Caco-2 (cell line): ENCODE measurements at regions not wholly inside any gene's neighbourhood (a gene's known extent, or its start where the extent isn't known, plus 50 kb on each side); places are given as distances from the start of the nearest gene placed in this dataset.

Experiments
- BruUV-seq: library from RNA; stranded (reverse); fragments of 400-500 nt; replicated peaks from 2 replicates; lab custom pipeline; 2021; lab: Mats Ljungman, UMichigan
- CTCF ChIA-PET: fragments of 300-600 bp; sonication (Branson Sonifier 250); formaldehyde crosslinking; loops from one replicate; lab custom pipeline; 2022; ENCODE audit warnings: antibody characterized with exemption; lab: Charles Lee
- POLR2A ChIA-PET: fragments of 300-600 bp; sonication (Branson Sonifier 250); formaldehyde crosslinking; loops from one replicate; lab custom pipeline; 2022; ENCODE audit warnings: antibody characterized with exemption; lab: Charles Lee
- DNase-seq, 2 experiments: peaks; one replicate each; pipeline versions ENCODE4 v3.0.0 to v3.0.0-alpha.2; 2020 to 2022
- H3K27me3 ChIP-seq: replicated peaks from 2 replicates; pipeline ENCODE4 v1.6.0; 2011; ENCODE audit warnings: low read length; ENCODE audit not compliant: control insufficient read depth, insufficient read depth
- H3K36me3 ChIP-seq: 2 replicates; pipeline ENCODE4 v1.5.1; 2011; ENCODE audit warnings: low read length; ENCODE audit not compliant: control insufficient read depth, insufficient read depth
- H3K4me1 ChIP-seq: fragments of 250-450 bp; sonication (Bioruptor Pico); 2 replicates; pipeline ENCODE4 v1.5.1; 2020; ENCODE audit warnings: mild to moderate bottlenecking
- H3K4me3 ChIP-seq: 2 replicates; pipeline ENCODE4 v1.5.1; 2011; ENCODE audit warnings: low read depth, mild to moderate bottlenecking, control low read depth, low read length
- H3K9me3 ChIP-seq: fragments of 250-450 bp; sonication (Bioruptor Pico); 2 replicates; pipeline ENCODE4 v1.5.1; 2020; ENCODE audit warnings: mild to moderate bottlenecking, moderate library complexity
- H3K27ac Mint-ChIP-seq: one replicate; pipeline ENCODE4 v1.8.0; 2022; ENCODE audit warnings: mixed read lengths; ENCODE audit not compliant: unreplicated experiment
- H3K27me3 Mint-ChIP-seq: one replicate; pipeline ENCODE4 v1.8.0; 2022; ENCODE audit warnings: mixed read lengths; ENCODE audit not compliant: insufficient read depth, unreplicated experiment
- H3K36me3 Mint-ChIP-seq: one replicate; pipeline ENCODE4 v1.8.0; 2022; ENCODE audit warnings: mild to moderate bottlenecking, mixed read lengths; ENCODE audit not compliant: insufficient read depth, unreplicated experiment
- H3K4me1 Mint-ChIP-seq: one replicate; pipeline ENCODE4 v1.8.0; 2022; ENCODE audit warnings: low read depth, mixed read lengths; ENCODE audit not compliant: unreplicated experiment
- H3K4me3 Mint-ChIP-seq: one replicate; pipeline ENCODE4 v1.8.0; 2022; ENCODE audit warnings: mild to moderate bottlenecking, moderate library complexity, mixed read lengths; ENCODE audit not compliant: unreplicated experiment
- H3K9me3 Mint-ChIP-seq: one replicate; pipeline ENCODE4 v1.8.0; 2022; ENCODE audit warnings: mixed read lengths; ENCODE audit not compliant: unreplicated experiment
- CTCF ChIP-seq, 2 experiments: fragments of 200-600 bp in 1 of 2; IDR thresholded peaks; 1 replicate in 1 of 2; 2 replicates in 1 of 2; pipeline versions ENCODE4 v1.5.1 to v1.8.0; 2011 to 2022; ENCODE audit warnings: antibody characterized with exemption in 1 of 2, control low read depth in 1 of 2, inconsistent platforms in 1 of 2, low read depth in 1 of 2, low read length in 1 of 2, mild to moderate bottlenecking in 1 of 2, moderate library complexity in 1 of 2; ENCODE audit not compliant: insufficient read depth in 1 of 2, severe bottlenecking in 1 of 2, unreplicated experiment in 1 of 2
- intact Hi-C: fragments of 100-400 bp; cut with micrococcal nuclease; formaldehyde crosslinking; loops from one replicate; pipeline ENCODE4 v1.10.0; 2022; ENCODE audit not compliant: unreplicated experiment

GRCh38 chr2:234438305-234438977, 58.4 kb downstream of the ARL4C start:
- ChIA-PET CTCF (no interaction called here), POLR2A (no interaction called here)
- TF ChIP-seq CTCF (IDR thresholded peaks at IDR 0.05; ENCODE audit: insufficient read depth in 1 of 2, low read depth in 1 of 2, low read length in 1 of 2, severe bottlenecking in 1 of 2, unreplicated experiment in 1 of 2) = no peak
- H3K4me1 Mint-ChIP-seq = no peaks in the 10 kb centered on the region
- BruUV-seq = no TSS peak
- no peaks in the 10 kb centered on the region for H3K36me3 Mint-ChIP-seq
- DNase-seq = no peak
- Histone ChIP-seq H3K4me1 (peaks cover 7% of the 10 kb centered on the region), H3K36me3 (no peaks in the 10 kb centered on the region), H3K4me3 (no peak overlapping the region), H3K27me3 (no peaks in the 10 kb centered on the region), H3K9me3 (no peaks in the 10 kb centered on the region)
- no peak overlapping the region for H3K4me3 Mint-ChIP-seq
- peaks cover 3% of the 10 kb centered on the region for H3K9me3 Mint-ChIP-seq
- H3K27ac Mint-ChIP-seq = no peak overlapping the region
- no peaks in the 10 kb centered on the region for H3K27me3 Mint-ChIP-seq
- intact Hi-C loops = no loop called here

- TF ChIP-seq CTCF (IDR thresholded peaks at IDR 0.05; ENCODE audit: insufficient read depth in 1 of 2, low read depth in 1 of 2, low read length in 1 of 2, severe bottlenecking in 1 of 2, unreplicated experiment in 1 of 2) = no peak
- no peaks in the 10 kb centered on the region for H3K27me3 ChIP-seq
- CTCF ChIA-PET = no interaction called here
- H3K4me3 ChIP-seq = no peak overlapping the region
- no peaks in the 10 kb centered on the region for H3K9me3 Mint-ChIP-seq
- no peaks in the 10 kb centered on the region for H3K9me3 ChIP-seq
- no peak for DNase-seq
- peaks cover 7% of the 10 kb centered on the region for H3K4me1 ChIP-seq
- H3K36me3 Mint-ChIP-seq = no peaks in the 10 kb centered on the region
- no TSS peak for BruUV-seq
- POLR2A ChIA-PET = no interaction called here
- H3K36me3 ChIP-seq = no peaks in the 10 kb centered on the region
- H3K4me1 Mint-ChIP-seq = no peaks in the 10 kb centered on the region
- intact Hi-C loops = no loop called here
- no peak overlapping the region for H3K27ac Mint-ChIP-seq
- no peaks in the 10 kb centered on the region for H3K27me3 Mint-ChIP-seq
- no peak overlapping the region for H3K4me3 Mint-ChIP-seq
Measured at GRCh38 chr2:234437642-234438304, 59.1 kb downstream of the ARL4C start.

GRCh38 chr2:234436482-234436837, 60.4 kb downstream of the ARL4C start:
- Histone ChIP-seq H3K9me3 (no peaks in the 10 kb centered on the region), H3K27me3 (no peaks in the 10 kb centered on the region), H3K4me1 (peaks cover 7% of the 10 kb centered on the region), H3K4me3 (no peak overlapping the region), H3K36me3 (no peaks in the 10 kb centered on the region)
- no peak for DNase-seq
- H3K4me1 Mint-ChIP-seq = no peaks in the 10 kb centered on the region
- no peaks in the 10 kb centered on the region for H3K9me3 Mint-ChIP-seq
- H3K36me3 Mint-ChIP-seq = no peaks in the 10 kb centered on the region
- no peaks in the 10 kb centered on the region for H3K27me3 Mint-ChIP-seq
- intact Hi-C loops = no loop called here
- ChIA-PET POLR2A (no interaction called here), CTCF (no interaction called here)
- no peak overlapping the region for H3K4me3 Mint-ChIP-seq
- BruUV-seq = no TSS peak
- no peak overlapping the region for H3K27ac Mint-ChIP-seq
- no peak for TF ChIP-seq CTCF (IDR thresholded peaks at IDR 0.05; ENCODE audit: insufficient read depth in 1 of 2, low read depth in 1 of 2, low read length in 1 of 2, severe bottlenecking in 1 of 2, unreplicated experiment in 1 of 2)
